Glutamatergic neuron (in vitro differentiated cells): ENCODE measurements at regions not wholly inside any gene's neighbourhood (a gene's known extent, or its start where the extent isn't known, plus 50 kb on each side); places are given as distances from the start of the nearest gene placed in this dataset.

ENCODE experiments used
- DNase-seq: peaks from one replicate; pipeline ENCODE4 v3.0.0; 2022
- H3K27ac Mint-ChIP-seq: one replicate; pipeline ENCODE4 v1.8.0; 2020; ENCODE audit warnings: mild to moderate bottlenecking, mixed read lengths, inconsistent platforms; ENCODE audit not compliant: unreplicated experiment
- H3K27me3 Mint-ChIP-seq: one replicate; pipeline ENCODE4 v1.8.0; 2020; ENCODE audit warnings: mild to moderate bottlenecking, moderate library complexity, mixed read lengths, inconsistent platforms; ENCODE audit not compliant: unreplicated experiment
- H3K36me3 Mint-ChIP-seq: one replicate; pipeline ENCODE4 v1.8.0; 2020; ENCODE audit warnings: mild to moderate bottlenecking, mixed read lengths, inconsistent platforms; ENCODE audit not compliant: unreplicated experiment
- H3K4me1 Mint-ChIP-seq: one replicate; pipeline ENCODE4 v1.8.0; 2020; ENCODE audit warnings: mild to moderate bottlenecking, low read depth, mixed read lengths, inconsistent platforms; ENCODE audit not compliant: unreplicated experiment
- H3K4me3 Mint-ChIP-seq: one replicate; pipeline ENCODE4 v1.8.0; 2020; ENCODE audit warnings: mild to moderate bottlenecking, mixed read lengths, inconsistent platforms; ENCODE audit not compliant: unreplicated experiment
- H3K9me3 Mint-ChIP-seq: one replicate; pipeline ENCODE4 v1.8.0; 2020; ENCODE audit warnings: mild to moderate bottlenecking, moderate library complexity, mixed read lengths, inconsistent platforms; ENCODE audit not compliant: unreplicated experiment
- TF ChIP-seq, protein P1 (sequence below): fragments of 200-600 bp; sonication (generic); IDR thresholded peaks from one replicate; pipeline ENCODE4 v1.5.0; 2021; ENCODE audit not compliant: partially characterized antibody, unreplicated experiment

DNA sequence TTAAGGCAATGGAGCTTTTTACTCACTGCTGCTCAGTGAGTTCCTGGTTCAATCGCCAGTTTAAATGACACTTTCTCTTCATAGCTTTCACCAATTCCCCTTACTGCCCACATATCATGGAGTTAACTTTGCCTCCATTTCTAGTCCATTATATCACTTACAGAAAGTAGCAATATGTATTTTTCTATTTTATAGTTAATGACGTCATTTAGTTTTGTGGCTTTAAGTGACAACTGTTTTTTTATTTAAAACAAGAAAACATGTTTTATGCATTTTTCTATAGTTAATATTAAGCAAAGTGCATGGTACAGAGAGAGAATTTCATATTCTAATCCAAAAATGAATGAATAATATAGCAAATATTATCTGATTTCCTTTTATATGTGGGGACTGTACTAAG lies 363.3 kb downstream of the CDC14C start:
- Mint-ChIP-seq H3K4me1 (no peaks in the 10 kb centered on the region), H3K4me3 (no peak overlapping the region), H3K27me3 (peaks cover 2% of the 10 kb centered on the region), H3K36me3 (no peaks in the 10 kb centered on the region), H3K9me3 (no peaks in the 10 kb centered on the region), H3K27ac (no peak overlapping the region)
- TF ChIP-seq, protein P1, sequence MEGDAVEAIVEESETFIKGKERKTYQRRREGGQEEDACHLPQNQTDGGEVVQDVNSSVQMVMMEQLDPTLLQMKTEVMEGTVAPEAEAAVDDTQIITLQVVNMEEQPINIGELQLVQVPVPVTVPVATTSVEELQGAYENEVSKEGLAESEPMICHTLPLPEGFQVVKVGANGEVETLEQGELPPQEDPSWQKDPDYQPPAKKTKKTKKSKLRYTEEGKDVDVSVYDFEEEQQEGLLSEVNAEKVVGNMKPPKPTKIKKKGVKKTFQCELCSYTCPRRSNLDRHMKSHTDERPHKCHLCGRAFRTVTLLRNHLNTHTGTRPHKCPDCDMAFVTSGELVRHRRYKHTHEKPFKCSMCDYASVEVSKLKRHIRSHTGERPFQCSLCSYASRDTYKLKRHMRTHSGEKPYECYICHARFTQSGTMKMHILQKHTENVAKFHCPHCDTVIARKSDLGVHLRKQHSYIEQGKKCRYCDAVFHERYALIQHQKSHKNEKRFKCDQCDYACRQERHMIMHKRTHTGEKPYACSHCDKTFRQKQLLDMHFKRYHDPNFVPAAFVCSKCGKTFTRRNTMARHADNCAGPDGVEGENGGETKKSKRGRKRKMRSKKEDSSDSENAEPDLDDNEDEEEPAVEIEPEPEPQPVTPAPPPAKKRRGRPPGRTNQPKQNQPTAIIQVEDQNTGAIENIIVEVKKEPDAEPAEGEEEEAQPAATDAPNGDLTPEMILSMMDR: no peak
- no peak for DNase-seq

GRCh38 chr7:49294611-49295010 lies 370.3 kb downstream of the CDC14C start:
- Mint-ChIP-seq H3K27ac (no peak overlapping the region), H3K4me3 (no peak overlapping the region), H3K27me3 (peaks cover 2% of the 10 kb centered on the region), H3K9me3 (no peaks in the 10 kb centered on the region), H3K36me3 (no peaks in the 10 kb centered on the region), H3K4me1 (no peaks in the 10 kb centered on the region)
- no peak for DNase-seq
- TF ChIP-seq, protein P1: no peak

- H3K27me3 Mint-ChIP-seq: peaks cover 2% of the 10 kb centered on the region
- no peaks in the 10 kb centered on the region for H3K9me3 Mint-ChIP-seq
- TF ChIP-seq, protein P1: no peak
- no peak for DNase-seq
- no peak overlapping the region for H3K27ac Mint-ChIP-seq
- H3K4me3 Mint-ChIP-seq: no peak overlapping the region
- no peaks in the 10 kb centered on the region for H3K4me1 Mint-ChIP-seq
- no peaks in the 10 kb centered on the region for H3K36me3 Mint-ChIP-seq
Observed at GRCh38 chr7:49295146-49295545, 370.8 kb downstream of the CDC14C start.

DNA sequence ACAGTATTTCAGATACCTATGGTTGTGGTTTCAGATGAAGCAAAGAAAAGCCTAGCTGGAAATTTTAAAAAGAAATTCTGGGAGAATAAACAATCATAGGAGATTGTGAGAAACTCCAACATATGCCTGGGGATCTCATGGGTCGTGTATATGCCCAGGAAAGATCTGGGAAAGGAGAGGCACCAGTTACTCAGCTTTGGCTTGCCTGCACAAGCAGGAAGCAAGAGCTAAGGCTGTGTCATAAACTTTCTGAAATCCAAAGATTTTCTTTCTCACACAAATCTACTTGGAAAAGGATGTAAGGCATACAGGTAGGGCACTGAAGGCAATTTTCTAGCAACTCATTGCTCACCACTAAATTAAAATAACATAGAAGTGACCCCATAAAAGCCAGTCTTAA lies 373.6 kb downstream of the CDC14C start:
- DNase-seq: no peak
- no peak overlapping the region for H3K4me3 Mint-ChIP-seq
- H3K4me1 Mint-ChIP-seq: no peaks in the 10 kb centered on the region
- no peaks in the 10 kb centered on the region for H3K9me3 Mint-ChIP-seq
- H3K36me3 Mint-ChIP-seq: no peaks in the 10 kb centered on the region
- H3K27me3 Mint-ChIP-seq: no peaks in the 10 kb centered on the region
- TF ChIP-seq, protein P1: no peak
- no peak overlapping the region for H3K27ac Mint-ChIP-seq

- Mint-ChIP-seq H3K4me1 (no peaks in the 10 kb centered on the region), H3K36me3 (no peaks in the 10 kb centered on the region), H3K4me3 (no peak overlapping the region), H3K27ac (no peak overlapping the region), H3K9me3 (no peaks in the 10 kb centered on the region), H3K27me3 (no peaks in the 10 kb centered on the region)
- TF ChIP-seq, protein P1: no peak
- no peak for DNase-seq
Observed at GRCh38 chr7:49308787-49309186, 384.4 kb downstream of the CDC14C start.
